ENCODE measurements at regions not wholly inside any gene's neighbourhood (a gene's known extent, or its start where the extent isn't known, plus 50 kb on each side); places are given as distances from the start of the nearest gene placed in this dataset.

DNA sequence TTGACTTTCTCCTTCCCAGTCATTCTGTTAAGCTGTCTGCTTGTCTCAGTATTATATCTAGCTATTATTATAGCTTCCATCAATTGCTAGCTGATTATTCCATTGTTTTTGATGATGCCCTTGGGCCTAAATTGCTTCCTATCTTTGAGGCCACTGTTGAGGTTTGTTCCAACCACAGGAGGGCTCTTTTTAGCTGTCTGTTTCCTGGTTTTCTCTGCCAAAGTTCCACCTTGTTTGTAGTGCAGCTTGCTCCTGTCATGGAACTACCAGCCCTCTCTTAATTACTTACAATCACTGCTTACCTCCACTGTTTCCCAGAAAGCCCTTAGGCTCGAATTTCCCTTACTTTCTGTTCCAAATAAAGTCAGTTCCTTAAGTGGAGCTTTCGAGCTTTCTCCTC is 118.7 kb upstream of the SEC61G start:
- WGBS, 4 donors: 67 to 77% (median 74%) methylated on average over 2 of the region's 2 CpGs
- DNase-seq: no peak
- Histone ChIP-seq H3K36me3 (no peaks in the 10 kb centered on the region), H3K27me3 (no peaks in the 10 kb centered on the region), H3K27ac (no peak overlapping the region), H3K4me1 (no peaks in the 10 kb centered on the region), H3K9me3 (no peaks in the 10 kb centered on the region), H3K4me3 (no peak overlapping the region)
- intact Hi-C loops (cut with DNase I): no loop called here
- TF ChIP-seq, protein P1, sequence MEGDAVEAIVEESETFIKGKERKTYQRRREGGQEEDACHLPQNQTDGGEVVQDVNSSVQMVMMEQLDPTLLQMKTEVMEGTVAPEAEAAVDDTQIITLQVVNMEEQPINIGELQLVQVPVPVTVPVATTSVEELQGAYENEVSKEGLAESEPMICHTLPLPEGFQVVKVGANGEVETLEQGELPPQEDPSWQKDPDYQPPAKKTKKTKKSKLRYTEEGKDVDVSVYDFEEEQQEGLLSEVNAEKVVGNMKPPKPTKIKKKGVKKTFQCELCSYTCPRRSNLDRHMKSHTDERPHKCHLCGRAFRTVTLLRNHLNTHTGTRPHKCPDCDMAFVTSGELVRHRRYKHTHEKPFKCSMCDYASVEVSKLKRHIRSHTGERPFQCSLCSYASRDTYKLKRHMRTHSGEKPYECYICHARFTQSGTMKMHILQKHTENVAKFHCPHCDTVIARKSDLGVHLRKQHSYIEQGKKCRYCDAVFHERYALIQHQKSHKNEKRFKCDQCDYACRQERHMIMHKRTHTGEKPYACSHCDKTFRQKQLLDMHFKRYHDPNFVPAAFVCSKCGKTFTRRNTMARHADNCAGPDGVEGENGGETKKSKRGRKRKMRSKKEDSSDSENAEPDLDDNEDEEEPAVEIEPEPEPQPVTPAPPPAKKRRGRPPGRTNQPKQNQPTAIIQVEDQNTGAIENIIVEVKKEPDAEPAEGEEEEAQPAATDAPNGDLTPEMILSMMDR (IDR thresholded peaks at IDR 0.05): no peak
- TF ChIP-seq POLR2A (IDR thresholded peaks at IDR 0.05): no peak
- ATAC-seq: no peak

DNA sequence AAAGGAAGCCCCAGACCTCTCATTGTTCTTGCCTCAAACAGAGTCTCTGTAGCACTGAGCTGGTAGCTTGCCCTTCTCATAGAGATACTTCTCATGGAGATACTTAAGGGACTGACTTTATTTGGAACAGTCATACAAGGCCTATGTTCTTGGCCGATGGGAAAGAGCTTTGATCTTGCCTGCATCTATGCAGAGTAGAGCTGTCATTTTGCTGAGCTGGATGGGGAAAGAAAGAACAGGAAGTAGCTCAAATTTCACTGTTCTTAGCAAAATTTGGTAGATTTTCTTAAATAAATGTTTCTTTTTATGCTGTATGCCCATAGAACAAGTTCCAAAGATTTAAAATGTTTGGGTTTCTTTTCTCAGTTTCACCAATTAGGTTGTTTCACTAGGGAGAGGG is 119.3 kb upstream of the SEC61G start:
- WGBS, 4 donors: 61 to 70% (median 68%) methylated on average over 1 of the region's 1 CpG
- H3K36me3 ChIP-seq: no peaks in the 10 kb centered on the region
- no peak overlapping the region for H3K4me3 ChIP-seq
- H3K4me1 ChIP-seq: no peaks in the 10 kb centered on the region
- no peak for ATAC-seq
- no peaks in the 10 kb centered on the region for H3K27me3 ChIP-seq
- H3K27ac ChIP-seq: no peak overlapping the region
- intact Hi-C loops (cut with DNase I): no loop called here
- no peak for TF ChIP-seq POLR2A (IDR thresholded peaks at IDR 0.05)
- TF ChIP-seq, protein P1 (IDR thresholded peaks at IDR 0.05): no peak
- no peaks in the 10 kb centered on the region for H3K9me3 ChIP-seq
- no peak for DNase-seq

DNA sequence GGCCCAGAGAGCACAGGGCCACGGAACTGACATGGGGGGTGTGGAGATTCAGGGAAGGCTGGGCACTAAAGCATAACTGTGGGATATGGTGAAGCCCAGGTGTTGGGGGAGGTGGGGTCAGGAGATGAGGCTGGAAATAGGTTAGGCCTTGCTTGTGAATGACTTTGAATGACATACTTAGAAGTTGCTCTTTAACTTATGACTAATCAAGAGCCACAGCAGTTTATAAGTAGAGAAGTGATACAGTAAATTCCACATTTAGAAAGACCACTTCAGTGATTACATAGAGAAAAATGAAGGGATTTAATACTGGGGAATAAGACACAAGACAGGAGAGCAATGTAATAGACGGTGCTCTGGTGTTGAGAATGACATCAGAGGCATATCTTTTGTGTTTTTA is 120.8 kb upstream of the SEC61G start:
- 84 to 98% (median 94%) methylated on average over 2 of the region's 2 CpGs for WGBS, 4 donors
- H3K4me1 ChIP-seq: no peaks in the 10 kb centered on the region
- ATAC-seq: no peak

DNA sequence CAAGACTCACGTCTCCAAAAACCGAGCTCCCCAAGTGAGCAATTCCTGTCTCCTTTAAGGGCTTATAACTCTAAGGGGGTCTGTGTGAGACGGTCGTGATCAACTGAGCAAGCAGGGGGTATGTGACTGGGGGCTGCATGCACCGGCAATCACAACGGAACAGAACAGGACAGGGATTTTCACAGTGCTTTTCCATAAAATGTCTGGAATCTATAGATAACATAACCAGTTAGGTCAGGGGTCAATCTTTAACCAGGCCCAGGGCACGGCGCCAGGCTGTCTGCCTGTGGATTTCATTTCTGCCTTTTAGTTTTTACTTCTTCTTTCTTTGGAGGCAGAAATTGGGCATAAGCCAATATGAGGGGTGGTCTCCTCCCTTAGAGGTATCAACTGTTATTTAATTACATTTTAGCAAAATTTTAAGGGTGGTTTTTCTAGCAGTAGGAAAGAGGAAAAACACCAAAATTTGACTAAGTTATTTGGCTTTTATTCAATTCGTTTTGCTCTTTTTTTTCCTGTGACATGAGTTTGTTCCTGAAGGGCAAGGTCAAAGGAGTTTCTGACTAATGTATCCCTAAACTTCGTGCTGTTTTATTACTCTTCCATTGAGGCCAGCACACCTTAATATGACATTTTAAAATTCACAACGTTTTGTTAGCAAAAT is 121.4 kb upstream of the SEC61G start:
- no peak overlapping the region for H3K4me3 ChIP-seq
- WGBS, 4 donors: 74 to 83% (median 79%) methylated on average over 11 of the region's 11 CpGs
- DNase-seq (no peak), ATAC-seq (no peak)
- intact Hi-C loops (cut with DNase I): no loop called here
- no peaks in the 10 kb centered on the region for H3K4me1 ChIP-seq
- TF ChIP-seq, protein P1 (IDR thresholded peaks at IDR 0.05): no peak
- no peak for TF ChIP-seq POLR2A (IDR thresholded peaks at IDR 0.05)
- H3K27ac ChIP-seq: no peak overlapping the region
- H3K27me3 ChIP-seq: no peaks in the 10 kb centered on the region
- no peaks in the 10 kb centered on the region for H3K36me3 ChIP-seq
- no peaks in the 10 kb centered on the region for H3K9me3 ChIP-seq

More for the DNA sequence above, 120.8 kb upstream of the SEC61G start:
- H3K27me3 ChIP-seq: no peaks in the 10 kb centered on the region
- intact Hi-C loops (cut with DNase I): no loop called here
- no peak overlapping the region for H3K4me3 ChIP-seq
- TF ChIP-seq, protein P1 (IDR thresholded peaks at IDR 0.05): no peak
- no peak for TF ChIP-seq POLR2A (IDR thresholded peaks at IDR 0.05)
- no peak overlapping the region for H3K27ac ChIP-seq
- no peaks in the 10 kb centered on the region for H3K36me3 ChIP-seq
- no peaks in the 10 kb centered on the region for H3K9me3 ChIP-seq
- no peak for DNase-seq
